22Rv1 (cell line): ENCODE measurements at regions not wholly inside any gene's neighbourhood (a gene's known extent, or its start where the extent isn't known, plus 50 kb on each side); places are given as distances from the start of the nearest gene placed in this dataset.

Experiments
- ZFX ChIP-seq: fragments of 450-650 bp; IDR thresholded peaks from 2 replicates; pipeline ENCODE4 v1.6.1; 2017; ENCODE audit warnings: antibody characterized with exemption, borderline replicate concordance
- TF ChIP-seq, protein P1 (sequence below): fragments of 450-650 bp; IDR thresholded peaks from 2 replicates; pipeline ENCODE4 v1.5.1; 2017; ENCODE audit warnings: mild to moderate bottlenecking

DNA sequence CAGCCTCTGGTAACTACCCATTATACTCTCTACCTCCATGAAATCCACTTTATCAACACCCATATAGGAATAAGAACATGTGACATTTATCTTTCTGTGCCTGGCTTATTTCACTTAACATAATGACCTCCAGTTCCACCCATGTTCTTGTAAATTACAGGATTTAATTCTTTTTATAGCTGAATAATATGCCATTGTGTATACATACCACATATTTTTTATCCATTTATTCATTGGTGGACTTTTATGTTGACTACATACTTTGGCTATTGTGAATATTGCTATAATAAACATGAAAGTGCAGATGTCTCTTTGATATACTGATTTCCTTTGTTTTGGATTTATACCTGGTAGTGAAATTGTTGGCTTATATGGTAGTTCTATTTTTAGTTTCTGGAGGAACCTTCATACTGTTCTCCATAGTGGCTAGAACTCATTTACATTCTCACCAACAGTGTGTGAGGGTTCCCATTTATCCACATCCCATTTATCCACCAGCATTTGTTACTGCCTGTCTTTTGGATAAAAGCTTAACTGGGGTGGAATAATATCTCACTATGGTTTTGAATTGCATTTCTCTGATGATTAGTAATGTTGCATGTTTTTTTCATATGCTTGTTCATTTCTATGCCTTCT lies 473.4 kb downstream of the TBL1XR1 start:
- TF ChIP-seq, protein P1, sequence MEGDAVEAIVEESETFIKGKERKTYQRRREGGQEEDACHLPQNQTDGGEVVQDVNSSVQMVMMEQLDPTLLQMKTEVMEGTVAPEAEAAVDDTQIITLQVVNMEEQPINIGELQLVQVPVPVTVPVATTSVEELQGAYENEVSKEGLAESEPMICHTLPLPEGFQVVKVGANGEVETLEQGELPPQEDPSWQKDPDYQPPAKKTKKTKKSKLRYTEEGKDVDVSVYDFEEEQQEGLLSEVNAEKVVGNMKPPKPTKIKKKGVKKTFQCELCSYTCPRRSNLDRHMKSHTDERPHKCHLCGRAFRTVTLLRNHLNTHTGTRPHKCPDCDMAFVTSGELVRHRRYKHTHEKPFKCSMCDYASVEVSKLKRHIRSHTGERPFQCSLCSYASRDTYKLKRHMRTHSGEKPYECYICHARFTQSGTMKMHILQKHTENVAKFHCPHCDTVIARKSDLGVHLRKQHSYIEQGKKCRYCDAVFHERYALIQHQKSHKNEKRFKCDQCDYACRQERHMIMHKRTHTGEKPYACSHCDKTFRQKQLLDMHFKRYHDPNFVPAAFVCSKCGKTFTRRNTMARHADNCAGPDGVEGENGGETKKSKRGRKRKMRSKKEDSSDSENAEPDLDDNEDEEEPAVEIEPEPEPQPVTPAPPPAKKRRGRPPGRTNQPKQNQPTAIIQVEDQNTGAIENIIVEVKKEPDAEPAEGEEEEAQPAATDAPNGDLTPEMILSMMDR = no peak
- TF ChIP-seq ZFX = no peak
